NCI-H2196 (cell line): ENCODE measurements at regions not wholly inside any gene's neighbourhood (a gene's known extent, or its start where the extent isn't known, plus 50 kb on each side); places are given as distances from the start of the nearest gene placed in this dataset.

ENCODE experiments used
- DNase-seq: peaks from one replicate; lab custom pipeline; 2025; ENCODE audit not compliant: unreplicated experiment; lab: John Stamatoyannopoulos, UW

- no peak for DNase-seq
Observed at GRCh38 chr5:86971034-86971571, 296.6 kb upstream of the RASA1 start.

DNA sequence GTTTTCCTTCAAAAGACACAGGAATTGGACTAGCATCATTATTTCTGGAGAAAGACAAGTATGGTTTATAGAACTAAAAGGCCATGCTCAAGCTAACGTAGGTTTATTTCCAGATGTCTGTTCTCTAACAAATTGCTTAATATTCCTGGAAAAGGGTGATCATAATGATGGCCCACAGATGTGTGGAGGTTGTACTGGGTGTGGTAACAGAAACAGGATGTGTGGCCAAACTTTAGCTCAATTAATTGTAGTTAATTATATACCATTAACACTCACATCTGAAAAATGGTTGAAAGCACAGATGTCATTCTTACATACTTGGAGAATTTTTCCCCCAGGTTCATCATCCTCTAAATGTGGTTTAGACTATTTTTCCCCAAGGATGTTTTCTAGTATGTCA, 292.7 kb upstream of the RASA1 start:
- DNase-seq: no peak

DNA sequence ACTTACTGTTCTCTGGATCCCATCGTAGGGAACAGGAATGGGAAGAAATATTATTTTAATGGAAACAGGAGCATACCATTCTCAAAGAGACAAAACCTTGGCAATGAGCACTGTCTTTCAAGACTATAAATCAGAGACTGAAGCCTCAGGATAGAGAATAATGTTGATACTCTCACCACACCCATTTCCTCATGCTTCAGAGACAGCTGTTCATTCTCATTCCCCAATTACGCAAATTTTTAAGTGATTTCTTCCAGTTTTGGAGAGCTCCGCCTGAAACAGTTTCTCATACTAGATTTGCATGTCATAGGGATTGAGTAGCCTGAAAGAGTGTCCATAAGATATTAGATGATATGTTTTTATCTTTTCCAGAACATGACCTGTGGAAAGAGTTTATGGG, 290.5 kb upstream of the RASA1 start:
- no peak for DNase-seq

DNA sequence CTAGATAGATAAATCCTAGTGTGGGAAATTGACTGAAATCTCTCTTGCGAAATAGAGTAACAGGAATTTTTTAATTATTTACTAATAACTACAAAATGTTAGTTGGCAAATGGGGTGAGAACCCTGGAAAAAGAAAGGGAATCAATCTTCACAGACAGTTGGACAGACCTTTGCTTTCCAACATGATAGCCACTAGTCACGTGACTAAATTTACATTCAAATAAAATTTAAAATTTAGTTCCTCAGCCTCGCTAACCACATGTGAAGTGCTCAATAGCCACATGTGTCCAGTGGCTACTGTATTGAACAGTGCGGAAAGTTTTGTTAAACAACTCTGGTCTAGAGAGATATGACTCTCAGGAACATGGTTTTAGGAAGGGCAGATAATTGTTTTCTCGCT, 289.9 kb upstream of the RASA1 start:
- no peak for DNase-seq

GRCh38 chr5:86979811-86980411, 287.8 kb upstream of the RASA1 start:
- no peak for DNase-seq

DNA sequence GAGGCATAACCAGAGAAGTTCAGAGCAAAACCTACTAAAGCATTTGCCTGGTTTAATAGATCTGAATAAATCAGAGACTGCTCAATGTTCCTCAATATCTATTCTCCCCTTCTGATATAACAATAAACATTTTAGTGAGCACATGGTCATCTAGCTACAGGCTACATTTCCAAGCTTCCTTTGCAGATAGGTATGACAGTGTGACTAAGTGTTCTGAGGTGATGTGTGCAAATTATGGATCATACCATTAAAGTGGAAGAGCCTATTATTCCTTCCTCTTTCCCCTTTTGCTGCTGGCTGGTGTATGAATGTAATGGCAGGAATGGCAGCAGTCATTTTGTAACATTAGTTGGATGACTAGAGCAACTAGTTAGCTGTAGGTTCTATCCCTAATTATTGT, 285.8 kb upstream of the RASA1 start:
- DNase-seq: no peak

GRCh38 chr5:86983208-86983607, 284.5 kb upstream of the RASA1 start:
- DNase-seq: no peak

GRCh38 chr5:86986837-86987236, 280.8 kb upstream of the RASA1 start:
- DNase-seq: no peak

DNA sequence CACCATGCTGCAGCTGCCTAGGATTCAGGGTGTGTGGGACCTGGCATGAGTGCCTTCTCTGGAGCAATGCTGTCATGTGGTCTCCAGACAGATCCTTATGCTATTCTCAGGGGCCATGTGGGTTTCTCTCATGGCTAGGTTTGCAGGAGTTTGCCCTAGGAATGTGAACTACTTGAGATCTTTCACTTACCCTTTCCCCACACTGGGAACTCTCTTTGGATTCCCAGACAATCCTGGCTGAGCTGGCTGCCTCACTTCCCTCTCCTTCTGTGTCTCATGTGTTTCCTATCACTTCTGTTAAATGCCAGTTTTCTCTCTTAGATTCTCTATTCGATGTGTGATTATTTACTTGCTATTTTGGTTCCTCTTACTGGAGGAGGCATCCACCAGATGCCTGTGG, 270.2 kb upstream of the RASA1 start:
- DNase-seq: no peak

GRCh38 chr5:86999951-87000350, 267.7 kb upstream of the RASA1 start:
- DNase-seq: no peak

GRCh38 chr5:87002485-87002884, 265.2 kb upstream of the RASA1 start:
- DNase-seq: no peak

- no peak for DNase-seq
Observed at GRCh38 chr5:87004101-87004500, 263.6 kb upstream of the RASA1 start.

- DNase-seq: no peak
Observed at GRCh38 chr5:87007737-87008136, 259.9 kb upstream of the RASA1 start.

- no peak for DNase-seq
Observed at GRCh38 chr5:87008751-87009560, 258.7 kb upstream of the RASA1 start.

GRCh38 chr5:87010736-87011135, 256.9 kb upstream of the RASA1 start:
- DNase-seq: no peak

GRCh38 chr5:87015901-87016300, 251.8 kb upstream of the RASA1 start:
- no peak for DNase-seq

DNA sequence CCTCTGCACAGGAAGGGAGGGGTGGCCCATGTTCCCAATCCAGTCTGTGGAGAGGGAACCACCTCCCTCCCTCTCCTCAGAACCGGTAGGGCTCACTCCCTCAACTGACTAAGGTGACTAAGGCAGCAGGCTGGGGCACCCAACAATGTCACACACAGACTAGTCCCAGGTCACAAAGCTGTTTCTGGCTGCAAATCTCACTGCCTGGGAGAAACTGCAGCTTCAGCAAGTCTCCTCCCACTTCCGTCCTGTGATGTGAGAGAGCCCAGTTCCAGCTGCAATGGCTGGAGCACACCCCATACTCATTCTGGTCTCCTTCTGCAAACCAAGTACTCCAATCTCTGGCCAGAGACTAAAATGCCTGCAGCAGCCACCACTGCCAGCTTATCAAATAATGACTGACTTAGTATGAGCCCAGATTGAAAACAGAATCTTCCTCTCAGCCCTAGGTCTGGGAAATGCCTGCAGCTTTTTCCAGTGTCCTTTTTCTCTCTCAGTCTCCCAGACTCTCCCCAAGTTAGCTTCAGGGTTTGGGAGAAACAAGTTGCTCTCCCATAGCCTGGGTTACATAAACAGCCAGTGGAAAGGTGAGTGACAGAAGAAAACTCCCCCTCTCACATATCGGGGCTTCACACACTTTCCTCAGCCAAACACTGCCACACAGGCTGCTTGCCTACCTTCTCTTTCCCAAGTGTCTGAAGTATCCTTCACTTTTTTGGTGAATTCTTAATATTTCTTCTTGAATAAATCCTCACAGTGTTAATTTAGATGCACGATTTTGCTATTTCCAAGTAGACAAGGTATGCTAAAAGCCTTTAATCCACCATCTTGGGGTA, 247.4 kb upstream of the RASA1 start:
- DNase-seq: no peak

DNA sequence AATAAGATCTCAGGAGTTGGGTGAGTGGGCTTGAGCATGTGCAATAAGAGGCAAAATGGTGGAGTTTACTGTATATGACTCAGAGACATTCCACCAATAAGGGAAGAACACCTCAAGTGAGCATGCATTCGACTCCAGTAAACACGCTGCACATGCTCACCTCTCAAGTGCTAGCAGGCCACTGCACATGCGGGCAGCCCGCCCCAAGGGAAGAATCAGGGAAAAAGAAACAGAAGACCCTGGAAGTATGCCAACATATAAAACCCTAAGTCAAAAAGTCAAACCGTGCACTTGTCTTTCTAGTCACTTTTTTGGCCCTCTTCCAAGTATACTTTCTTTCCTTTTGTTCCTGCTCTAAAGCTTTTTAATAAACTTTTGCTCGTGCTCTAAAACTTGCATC, 245.3 kb upstream of the RASA1 start:
- DNase-seq: no peak

DNA sequence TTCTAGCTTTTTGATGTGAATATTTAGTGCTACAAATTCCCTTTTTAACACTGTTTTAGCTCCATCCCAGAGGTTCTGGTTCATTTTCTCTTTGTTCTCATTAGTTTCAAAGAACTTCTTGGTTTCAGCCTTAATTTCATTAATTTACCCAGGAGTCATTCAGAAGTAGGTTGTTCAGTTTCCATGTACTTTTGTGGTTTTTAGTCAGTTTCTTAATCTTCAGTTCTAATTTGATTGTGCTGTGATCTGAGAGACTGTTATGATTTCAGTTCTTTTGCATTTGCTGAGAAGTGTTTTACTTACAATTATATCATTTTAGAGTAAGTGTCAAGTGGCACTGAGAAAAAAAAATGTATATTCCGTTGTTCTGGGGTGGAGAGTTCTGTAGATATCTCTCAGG, 240.1 kb upstream of the RASA1 start:
- no peak for DNase-seq

GRCh38 chr5:87029951-87030350, 237.7 kb upstream of the RASA1 start:
- DNase-seq: no peak

DNA sequence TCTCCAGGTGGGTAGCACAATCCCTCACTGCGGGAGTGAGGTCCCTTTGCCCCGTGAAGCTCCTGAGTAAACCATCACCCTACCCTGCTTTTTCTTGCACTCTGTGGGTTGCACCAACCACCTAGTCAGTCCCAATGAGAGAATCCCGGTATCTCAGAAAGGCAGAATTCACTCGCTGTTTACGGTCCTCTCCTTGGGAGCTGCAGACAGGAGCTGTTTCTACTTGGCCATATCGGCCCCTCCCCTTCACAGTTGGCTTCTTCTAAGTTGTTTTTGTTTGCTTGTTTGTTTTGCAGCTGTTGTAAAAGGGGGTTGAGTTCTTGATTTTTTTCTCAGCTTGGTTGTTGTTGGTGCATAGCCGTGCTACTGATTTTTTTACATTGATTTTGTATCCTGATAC, 237.0 kb upstream of the RASA1 start:
- DNase-seq: no peak

DNA sequence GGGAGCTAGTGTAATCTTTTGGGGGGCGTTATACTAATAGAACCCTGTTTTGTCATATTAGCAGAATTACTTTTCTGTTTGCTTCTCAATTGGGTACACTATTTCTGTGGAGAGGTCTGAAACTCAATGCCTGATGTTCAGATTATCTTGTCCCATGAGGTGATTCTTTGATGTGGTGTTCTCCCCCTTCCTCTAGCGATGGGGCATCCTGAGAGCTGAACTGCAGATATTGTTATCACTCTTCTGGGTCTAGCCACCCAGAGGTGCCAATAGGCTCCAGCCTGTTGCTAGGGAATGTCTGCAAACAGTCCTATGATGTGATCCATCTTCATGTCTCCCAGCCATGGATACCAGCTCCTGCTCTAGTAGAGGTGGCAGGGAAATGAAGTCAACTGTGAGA, 233.1 kb upstream of the RASA1 start:
- DNase-seq: no peak
